22Rv1 (cell line): ENCODE measurements at regions not wholly inside any gene's neighbourhood (a gene's known extent, or its start where the extent isn't known, plus 50 kb on each side); places are given as distances from the start of the nearest gene placed in this dataset.

ENCODE experiments used
- ZFX ChIP-seq: fragments of 450-650 bp; IDR thresholded peaks from 2 replicates; pipeline ENCODE4 v1.6.1; 2017; ENCODE audit warnings: antibody characterized with exemption, borderline replicate concordance
- TF ChIP-seq, protein P1 (sequence below): fragments of 450-650 bp; IDR thresholded peaks from 2 replicates; pipeline ENCODE4 v1.5.1; 2017; ENCODE audit warnings: mild to moderate bottlenecking

DNA sequence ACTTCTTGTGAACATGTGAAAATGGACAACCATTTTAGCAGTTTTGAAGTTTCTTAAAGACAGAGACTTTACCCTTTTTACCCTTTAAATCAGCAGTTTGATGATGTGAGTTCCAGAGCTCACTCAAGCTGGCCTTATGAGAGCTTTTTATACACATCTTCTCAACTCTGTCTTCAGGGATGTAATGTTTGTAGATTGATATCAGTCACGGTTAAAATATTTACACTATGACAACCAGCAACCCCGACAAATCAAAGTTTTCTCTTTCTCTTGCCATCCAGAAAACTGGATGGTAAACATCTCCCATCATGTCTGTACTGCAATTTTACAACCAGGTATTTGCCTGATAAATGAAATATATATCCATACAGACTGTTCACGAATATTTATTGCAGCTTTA, 233.4 kb upstream of the ST8SIA4 start:
- TF ChIP-seq, protein P1, sequence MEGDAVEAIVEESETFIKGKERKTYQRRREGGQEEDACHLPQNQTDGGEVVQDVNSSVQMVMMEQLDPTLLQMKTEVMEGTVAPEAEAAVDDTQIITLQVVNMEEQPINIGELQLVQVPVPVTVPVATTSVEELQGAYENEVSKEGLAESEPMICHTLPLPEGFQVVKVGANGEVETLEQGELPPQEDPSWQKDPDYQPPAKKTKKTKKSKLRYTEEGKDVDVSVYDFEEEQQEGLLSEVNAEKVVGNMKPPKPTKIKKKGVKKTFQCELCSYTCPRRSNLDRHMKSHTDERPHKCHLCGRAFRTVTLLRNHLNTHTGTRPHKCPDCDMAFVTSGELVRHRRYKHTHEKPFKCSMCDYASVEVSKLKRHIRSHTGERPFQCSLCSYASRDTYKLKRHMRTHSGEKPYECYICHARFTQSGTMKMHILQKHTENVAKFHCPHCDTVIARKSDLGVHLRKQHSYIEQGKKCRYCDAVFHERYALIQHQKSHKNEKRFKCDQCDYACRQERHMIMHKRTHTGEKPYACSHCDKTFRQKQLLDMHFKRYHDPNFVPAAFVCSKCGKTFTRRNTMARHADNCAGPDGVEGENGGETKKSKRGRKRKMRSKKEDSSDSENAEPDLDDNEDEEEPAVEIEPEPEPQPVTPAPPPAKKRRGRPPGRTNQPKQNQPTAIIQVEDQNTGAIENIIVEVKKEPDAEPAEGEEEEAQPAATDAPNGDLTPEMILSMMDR: no peak
- TF ChIP-seq ZFX: no peak
